ENCODE measurements at regions not wholly inside any gene's neighbourhood (a gene's known extent, or its start where the extent isn't known, plus 50 kb on each side); places are given as distances from the start of the nearest gene placed in this dataset.

DNA sequence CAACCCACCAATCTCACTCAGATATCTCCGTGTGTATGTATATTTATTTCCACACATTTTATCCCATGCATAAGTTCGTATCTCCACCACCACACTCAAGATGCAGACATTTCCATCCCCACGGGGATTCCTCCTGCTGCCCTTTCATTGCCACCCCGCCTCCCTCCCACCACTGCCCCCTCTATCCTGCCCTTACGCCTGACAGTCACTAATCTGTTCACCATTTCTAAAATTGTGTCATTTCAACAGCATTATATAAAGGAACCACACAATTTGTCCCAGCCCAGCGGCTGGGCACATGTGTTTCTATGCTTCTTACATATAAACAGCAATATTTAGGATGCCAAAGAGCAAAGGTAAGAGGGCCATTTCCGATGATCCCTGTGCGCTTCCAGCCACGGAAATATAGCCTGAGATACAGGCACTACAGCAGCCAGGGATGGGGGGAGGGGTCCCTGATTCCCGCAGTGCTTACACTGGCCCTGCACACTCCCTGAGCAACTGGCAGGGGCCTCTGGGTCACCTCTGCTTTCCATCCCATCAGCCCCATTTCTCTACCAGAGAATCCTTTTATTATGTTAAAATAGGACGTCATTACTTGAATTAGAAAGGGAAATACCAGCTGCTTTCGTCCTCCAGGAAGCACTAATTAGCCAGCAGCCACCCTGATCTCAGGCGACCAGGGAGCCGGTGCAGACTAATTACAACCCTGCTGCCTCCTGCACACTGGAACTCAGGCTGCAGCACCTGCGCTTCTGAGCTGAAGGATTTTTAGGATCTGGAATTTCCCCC, 372.0 kb upstream of the ATP10A start:
- no peak for DNase-seq (ENCODE audit: low read depth)
- TF ChIP-seq, protein P1, sequence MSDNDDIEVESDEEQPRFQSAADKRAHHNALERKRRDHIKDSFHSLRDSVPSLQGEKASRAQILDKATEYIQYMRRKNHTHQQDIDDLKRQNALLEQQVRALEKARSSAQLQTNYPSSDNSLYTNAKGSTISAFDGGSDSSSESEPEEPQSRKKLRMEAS (IDR thresholded peaks at IDR 0.05; ENCODE audit: low read depth, low read length), result no peak
- TF ChIP-seq CTCF (IDR thresholded peaks at IDR 0.05; ENCODE audit: low read depth, low read length) (no peak), POLR2A (IDR thresholded peaks at IDR 0.05; ENCODE audit: extremely low read depth, insufficient read length) (no peak), MYC (IDR thresholded peaks at IDR 0.05; ENCODE audit: low read depth, low read length) (no peak)
- no peak overlapping the region for H3K4me3 ChIP-seq (ENCODE audit: low read depth, low read length)

DNA sequence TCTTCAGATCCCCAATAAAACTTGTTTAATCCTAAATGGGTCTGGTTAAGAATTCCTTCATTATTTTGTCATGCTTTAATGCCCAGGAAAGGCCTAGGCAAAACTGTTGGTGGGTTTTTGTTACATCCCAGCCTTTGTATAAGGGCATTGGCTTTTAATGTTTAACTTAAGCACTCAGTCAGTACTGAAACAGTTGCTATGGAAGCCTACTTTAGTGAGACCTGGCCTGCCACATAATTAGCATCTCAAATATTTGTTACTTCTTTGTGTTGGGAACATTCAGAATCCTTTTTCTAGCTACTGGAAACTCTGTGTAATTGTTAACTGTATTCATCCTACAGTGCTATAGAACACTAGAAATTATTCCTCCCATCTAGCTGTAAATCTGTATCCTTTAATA, 369.6 kb upstream of the ATP10A start:
- TF ChIP-seq, protein P1 (IDR thresholded peaks at IDR 0.05; ENCODE audit: low read depth, low read length), result no peak
- TF ChIP-seq MYC (IDR thresholded peaks at IDR 0.05; ENCODE audit: low read depth, low read length) (no peak), CTCF (IDR thresholded peaks at IDR 0.05; ENCODE audit: low read depth, low read length) (no peak), POLR2A (IDR thresholded peaks at IDR 0.05; ENCODE audit: extremely low read depth, insufficient read length) (no peak)
- no peak overlapping the region for H3K4me3 ChIP-seq (ENCODE audit: low read depth, low read length)
- no peak for DNase-seq (ENCODE audit: low read depth)

- TF ChIP-seq CTCF (IDR thresholded peaks at IDR 0.05; ENCODE audit: low read depth, low read length) (no peak), MYC (IDR thresholded peaks at IDR 0.05; ENCODE audit: low read depth, low read length) (no peak), POLR2A (IDR thresholded peaks at IDR 0.05; ENCODE audit: extremely low read depth, insufficient read length) (no peak)
- no peak for DNase-seq (ENCODE audit: low read depth)
- H3K4me3 ChIP-seq (ENCODE audit: low read depth, low read length), result no peak overlapping the region
These were observed 368.0 kb upstream of the ATP10A start for GRCh38 chr15:26231096-26231495.

GRCh38 chr15:26224266-26224665, 361.1 kb upstream of the ATP10A start:
- DNase-seq (ENCODE audit: low read depth), result no peak
- no peak for TF ChIP-seq POLR2A (IDR thresholded peaks at IDR 0.05; ENCODE audit: extremely low read depth, insufficient read length)
- TF ChIP-seq, protein P1 (IDR thresholded peaks at IDR 0.05; ENCODE audit: low read depth, low read length), result no peak
- no peak for TF ChIP-seq MYC (IDR thresholded peaks at IDR 0.05; ENCODE audit: low read depth, low read length)
- TF ChIP-seq CTCF (IDR thresholded peaks at IDR 0.05; ENCODE audit: low read depth, low read length), result no peak
- no peak overlapping the region for H3K4me3 ChIP-seq (ENCODE audit: low read depth, low read length)

GRCh38 chr15:26223720-26224119, 360.6 kb upstream of the ATP10A start:
- no peak for DNase-seq (ENCODE audit: low read depth)
- no peak for TF ChIP-seq POLR2A (IDR thresholded peaks at IDR 0.05; ENCODE audit: extremely low read depth, insufficient read length)
- TF ChIP-seq CTCF (IDR thresholded peaks at IDR 0.05; ENCODE audit: low read depth, low read length), result no peak
- no peak for TF ChIP-seq MYC (IDR thresholded peaks at IDR 0.05; ENCODE audit: low read depth, low read length)
- TF ChIP-seq, protein P1 (IDR thresholded peaks at IDR 0.05; ENCODE audit: low read depth, low read length), result no peak
- no peak overlapping the region for H3K4me3 ChIP-seq (ENCODE audit: low read depth, low read length)
